Mesenchymal stem cell (in vitro differentiated cells and primary cell): ENCODE measurements at regions not wholly inside any gene's neighbourhood (a gene's known extent, or its start where the extent isn't known, plus 50 kb on each side); places are given as distances from the start of the nearest gene placed in this dataset.

Experiments used
- DNase-seq: peaks from one replicate; pipeline ENCODE4 v3.0.0-alpha.2; 2013
- H2AFZ ChIP-seq: one replicate; pipeline ENCODE4 v1.6.1; 2013; ENCODE audit warnings: low read depth, mild to moderate bottlenecking, control low read depth, inconsistent platforms, low read length, moderate library complexity
- H2AK5ac ChIP-seq: 2 replicates; pipeline ENCODE4 v1.6.1; 2013; ENCODE audit warnings: low read length, moderate library complexity, mild to moderate bottlenecking, inconsistent platforms; ENCODE audit not compliant: severe bottlenecking
- H2BK120ac ChIP-seq: one replicate; pipeline ENCODE4 v1.6.1; 2013; ENCODE audit warnings: low read depth, mild to moderate bottlenecking, inconsistent platforms, low read length, moderate library complexity
- H2BK12ac ChIP-seq, 2 experiments: one replicate each; pipeline ENCODE4 v1.6.1; 2013; ENCODE audit warnings: inconsistent platforms in 2 of 2, low read length in 2 of 2, mild to moderate bottlenecking in 2 of 2, moderate library complexity in 2 of 2, control low read depth in 1 of 2
- H2BK15ac ChIP-seq: one replicate; pipeline ENCODE4 v1.6.1; 2013; ENCODE audit warnings: mild to moderate bottlenecking, low read depth, inconsistent platforms; ENCODE audit not compliant: poor library complexity, severe bottlenecking
- H2BK5ac ChIP-seq: 2 replicates; pipeline ENCODE4 v1.6.1; 2013; ENCODE audit warnings: low read depth, mild to moderate bottlenecking, low read length, control low read depth, inconsistent platforms; ENCODE audit not compliant: poor library complexity, severe bottlenecking
- H3K14ac ChIP-seq, 2 experiments: one replicate each; pipeline ENCODE4 v1.6.1; 2013; ENCODE audit warnings: inconsistent platforms in 2 of 2, low read length in 2 of 2, control low read depth in 1 of 2, mild to moderate bottlenecking in 1 of 2, moderate library complexity in 1 of 2
- H3K18ac ChIP-seq, 2 experiments: one replicate each; pipeline ENCODE4 v1.6.1; 2013; ENCODE audit warnings: inconsistent platforms in 2 of 2, low read length in 2 of 2, control low read depth in 1 of 2, low read depth in 1 of 2, mild to moderate bottlenecking in 1 of 2
- H3K23ac ChIP-seq, 2 experiments: one replicate each; pipeline ENCODE4 v1.6.1; 2013; ENCODE audit warnings: inconsistent platforms in 2 of 2, low read length in 2 of 2, mild to moderate bottlenecking in 2 of 2, moderate library complexity in 2 of 2, control low read depth in 1 of 2
- H3K27ac ChIP-seq: 2 replicates; pipeline ENCODE4 v1.5.1; 2013; ENCODE audit warnings: mild to moderate bottlenecking, moderate library complexity, low read length, control low read depth, inconsistent platforms; ENCODE audit not compliant: poor library complexity, severe bottlenecking
- H3K27me3 ChIP-seq, 2 experiments: 2 replicates each; pipeline versions ENCODE4 v1.6.1 to v1.7.0; 2013; ENCODE audit warnings: low read length in 2 of 2, mild to moderate bottlenecking in 2 of 2, moderate library complexity in 2 of 2, control low read depth in 1 of 2, inconsistent platforms in 1 of 2; ENCODE audit not compliant: control insufficient read depth in 1 of 2, insufficient read depth in 1 of 2
- H3K36me3 ChIP-seq, 2 experiments: 2 replicates each; pipeline versions ENCODE4 v1.6.1 to v1.7.0; 2013; ENCODE audit warnings: low read length in 2 of 2, control low read depth in 1 of 2, inconsistent platforms in 1 of 2, low read depth in 1 of 2, mild to moderate bottlenecking in 1 of 2; ENCODE audit not compliant: insufficient read depth in 2 of 2, control insufficient read depth in 1 of 2
- H3K4ac ChIP-seq, 2 experiments: one replicate each; pipeline ENCODE4 v1.6.1; 2013; ENCODE audit warnings: inconsistent platforms in 2 of 2, low read length in 2 of 2, mild to moderate bottlenecking in 2 of 2, moderate library complexity in 2 of 2, control low read depth in 1 of 2, low read depth in 1 of 2
- H3K4me1 ChIP-seq: 2 replicates; pipeline ENCODE4 v1.6.1; 2013; ENCODE audit warnings: low read depth, low read length, control low read depth; ENCODE audit not compliant: control insufficient read depth, insufficient read depth
- H3K4me2 ChIP-seq: 2 replicates; pipeline ENCODE4 v1.6.1; 2013; ENCODE audit warnings: low read length, mild to moderate bottlenecking, inconsistent platforms; ENCODE audit not compliant: poor library complexity, severe bottlenecking
- H3K4me3 ChIP-seq, 2 experiments: 2 replicates each; pipeline versions ENCODE4 v1.5.1 to v1.7.0; 2013; ENCODE audit warnings: low read length in 2 of 2, mild to moderate bottlenecking in 2 of 2, control low read depth in 1 of 2, low read depth in 1 of 2; ENCODE audit not compliant: insufficient read depth in 1 of 2
- H3K79me1 ChIP-seq: replicated peaks from 2 replicates; pipeline ENCODE4 v1.6.1; 2013; ENCODE audit warnings: mild to moderate bottlenecking, control low read depth, low read length, inconsistent platforms; ENCODE audit not compliant: poor library complexity, severe bottlenecking
- H3K9ac ChIP-seq: 2 replicates; pipeline ENCODE4 v1.7.0; 2013; ENCODE audit warnings: mild to moderate bottlenecking, low read length, moderate library complexity
- H3K9me3 ChIP-seq: 2 replicates; pipeline ENCODE4 v1.7.0; 2013; ENCODE audit warnings: mild to moderate bottlenecking, low read length; ENCODE audit not compliant: control insufficient read depth
- H4K8ac ChIP-seq: one replicate; pipeline ENCODE4 v1.6.1; 2013; ENCODE audit warnings: inconsistent platforms, mild to moderate bottlenecking, low read length, moderate library complexity
- H4K91ac ChIP-seq: one replicate; pipeline ENCODE4 v1.6.1; 2013; ENCODE audit warnings: mild to moderate bottlenecking, low read length, inconsistent platforms
- WGBS: methylation state at CpG from one replicate; pipeline ENCODE4 v1.1.7; 2013; ENCODE audit warnings: mixed read lengths; 5-methylcytosine and 5-hydroxymethylcytosine counted together

- Histone ChIP-seq H4K91ac (no peak overlapping the region), H2BK120ac (no peak overlapping the region), H2BK15ac (no peak overlapping the region), H3K14ac (no peak overlapping the region), H3K4me3 (no peak overlapping the region), H3K4me1 (no peaks in the 10 kb centered on the region), H3K27ac (no peak overlapping the region), H4K8ac (no peak overlapping the region), H3K27me3 (peaks cover 0 to 3% of the 10 kb centered on the region in 2 experiments), H3K9me3 (peaks cover 3% of the 10 kb centered on the region), H3K79me1 (no peaks in the 10 kb centered on the region), H3K9ac (no peak overlapping the region), H3K18ac (no peak overlapping the region), H2AFZ (no peak overlapping the region), H2BK5ac (no peak overlapping the region), H2AK5ac (no peak overlapping the region), H2BK12ac (no peak overlapping the region), H3K23ac (no peak overlapping the region), H3K4ac (no peak overlapping the region), H3K36me3 (no peaks in the 10 kb centered on the region), H3K4me2 (no peak overlapping the region)
- WGBS = 81% methylated on average over 3 of the region's 4 CpGs
- DNase-seq = no peak
These were observed 117.7 kb downstream of the CHCHD4 start for GRCh38 chr3:14007006-14007405.

GRCh38 chr3:14001136-14001535 lies 121.3 kb upstream of the WNT7A start:
- H3K9me3 ChIP-seq = no peaks in the 10 kb centered on the region
- no peaks in the 10 kb centered on the region for H3K4me1 ChIP-seq
- H2BK15ac ChIP-seq = no peak overlapping the region
- no peak overlapping the region for H3K4ac ChIP-seq
- H4K91ac ChIP-seq = no peak overlapping the region
- no peak overlapping the region for H2AK5ac ChIP-seq
- H3K9ac ChIP-seq = peak overlapping the region; percentile 35
- H2AFZ ChIP-seq = no peak overlapping the region
- H3K27me3 ChIP-seq = no peaks in the 10 kb centered on the region
- no peak overlapping the region for H3K18ac ChIP-seq
- H3K36me3 ChIP-seq = no peaks in the 10 kb centered on the region
- no peak overlapping the region for H4K8ac ChIP-seq
- H3K14ac ChIP-seq = no peak overlapping the region
- H3K79me1 ChIP-seq = no peaks in the 10 kb centered on the region
- H3K4me3 ChIP-seq = no peak overlapping the region
- peak; percentile 0 for DNase-seq
- no peak overlapping the region for H2BK5ac ChIP-seq
- H3K27ac ChIP-seq = no peak overlapping the region
- no peak overlapping the region for H2BK120ac ChIP-seq
- H2BK12ac ChIP-seq = no peak overlapping the region
- no peak overlapping the region for H3K4me2 ChIP-seq
- H3K23ac ChIP-seq = no peak overlapping the region

GRCh38 chr3:14000556-14000955 lies 120.7 kb upstream of the WNT7A start:
- Histone ChIP-seq H4K91ac (no peak overlapping the region), H3K14ac (no peak overlapping the region), H3K4me2 (no peak overlapping the region), H2BK15ac (no peak overlapping the region), H4K8ac (no peak overlapping the region), H3K23ac (no peak overlapping the region), H3K27ac (no peak overlapping the region), H3K79me1 (no peaks in the 10 kb centered on the region), H3K4me1 (no peaks in the 10 kb centered on the region), H3K9ac (peak overlapping the region; percentile 35), H2AFZ (no peak overlapping the region), H2BK12ac (no peak overlapping the region), H2BK5ac (no peak overlapping the region), H3K4ac (no peak overlapping the region), H3K9me3 (no peaks in the 10 kb centered on the region), H3K18ac (no peak overlapping the region), H3K27me3 (no peaks in the 10 kb centered on the region), H2BK120ac (no peak overlapping the region), H3K4me3 (no peak overlapping the region), H3K36me3 (no peaks in the 10 kb centered on the region), H2AK5ac (no peak overlapping the region)
- WGBS = 18% methylated on average over 1 of the region's 2 CpGs
- no peak for DNase-seq

GRCh38 chr3:13998831-13999230 lies 119.0 kb upstream of the WNT7A start:
- WGBS = 63% methylated on average over 4 of the region's 4 CpGs
- H2BK5ac ChIP-seq = no peak overlapping the region
- H2AFZ ChIP-seq = no peak overlapping the region
- H4K8ac ChIP-seq = no peak overlapping the region
- no peak for DNase-seq
- no peak overlapping the region for H3K9ac ChIP-seq
- no peak overlapping the region for H3K23ac ChIP-seq
- no peak overlapping the region for H3K14ac ChIP-seq
- H4K91ac ChIP-seq = no peak overlapping the region
- H3K4me1 ChIP-seq = no peaks in the 10 kb centered on the region
- H2BK120ac ChIP-seq = no peak overlapping the region
- no peak overlapping the region for H3K4me2 ChIP-seq
- H3K27ac ChIP-seq = no peak overlapping the region
- H2BK15ac ChIP-seq = no peak overlapping the region
- H3K27me3 ChIP-seq = no peaks in the 10 kb centered on the region
- H2AK5ac ChIP-seq = no peak overlapping the region
- no peaks in the 10 kb centered on the region for H3K36me3 ChIP-seq
- H3K18ac ChIP-seq = no peak overlapping the region
- H3K9me3 ChIP-seq = no peaks in the 10 kb centered on the region
- no peak overlapping the region for H2BK12ac ChIP-seq
- H3K4me3 ChIP-seq = no peak overlapping the region
- no peaks in the 10 kb centered on the region for H3K79me1 ChIP-seq
- no peak overlapping the region for H3K4ac ChIP-seq
